Loucy (cell line): ENCODE measurements at regions not wholly inside any gene's neighbourhood (a gene's known extent, or its start where the extent isn't known, plus 50 kb on each side); places are given as distances from the start of the nearest gene placed in this dataset.

Source experiments
- H2AFZ ChIP-seq: fragments of 200-600 bp; sonication (generic); 2 replicates; pipeline ENCODE4 v1.6.0; 2016; ENCODE audit warnings: antibody characterized with exemption, mild to moderate bottlenecking, low read length, moderate library complexity
- H3F3A ChIP-seq: fragments of 200-600 bp; 2 replicates; pipeline ENCODE4 v1.6.0; 2016; ENCODE audit warnings: antibody characterized with exemption, low read depth, mild to moderate bottlenecking
- H3K27me3 ChIP-seq: fragments of 200-600 bp; sonication (generic); 2 replicates; pipeline ENCODE4 v1.6.1; 2014; ENCODE audit warnings: low read length, mild to moderate bottlenecking; ENCODE audit not compliant: insufficient read depth, poor library complexity, severe bottlenecking
- H3K36me3 ChIP-seq: fragments of 200-600 bp; sonication (generic); 2 replicates; pipeline ENCODE4 v1.6.1; 2016; ENCODE audit warnings: low read length; ENCODE audit not compliant: insufficient read depth
- H3K4me1 ChIP-seq: fragments of 200-600 bp; sonication (generic); 2 replicates; pipeline ENCODE4 v1.5.1; 2014; ENCODE audit warnings: low read length, mild to moderate bottlenecking; ENCODE audit not compliant: insufficient read depth, poor library complexity, severe bottlenecking
- H3K4me2 ChIP-seq: fragments of 200-600 bp; sonication (generic); 2 replicates; pipeline ENCODE4 v1.6.0; 2014; ENCODE audit warnings: antibody characterized with exemption, low read length, low read depth, mild to moderate bottlenecking; ENCODE audit not compliant: poor library complexity, severe bottlenecking
- H3K4me3 ChIP-seq: fragments of 200-600 bp; sonication (generic); 2 replicates; pipeline ENCODE4 v1.5.1; 2014; ENCODE audit warnings: low read length, mild to moderate bottlenecking, mixed read lengths; ENCODE audit not compliant: poor library complexity, severe bottlenecking
- H3K79me2 ChIP-seq: fragments of 200-600 bp; sonication (generic); 2 replicates; pipeline ENCODE4 v1.6.1; 2014; ENCODE audit warnings: low read length; ENCODE audit not compliant: insufficient read depth
- H3K9ac ChIP-seq: fragments of 200-600 bp; sonication (generic); 2 replicates; pipeline ENCODE4 v1.6.0; 2014; ENCODE audit warnings: mild to moderate bottlenecking, low read depth, low read length, moderate library complexity; ENCODE audit not compliant: poor library complexity, severe bottlenecking
- H3K9me2 ChIP-seq: fragments of 200-600 bp; sonication (generic); replicated peaks from 2 replicates; pipeline ENCODE4 v1.6.1; 2016; ENCODE audit warnings: low read depth, low read length, mixed read lengths
- H3K9me3 ChIP-seq: fragments of 200-600 bp; sonication (generic); 2 replicates; pipeline ENCODE4 v1.6.1; 2014; ENCODE audit warnings: mild to moderate bottlenecking, antibody characterized with exemption, low read length, low read depth; ENCODE audit not compliant: insufficient read depth
- H4K20me1 ChIP-seq: fragments of 200-600 bp; sonication (generic); 2 replicates; pipeline ENCODE4 v1.6.0; 2014; ENCODE audit warnings: antibody characterized with exemption, low read length, mild to moderate bottlenecking; ENCODE audit not compliant: insufficient read depth, poor library complexity, severe bottlenecking
- CTCF ChIP-seq: fragments of 200-600 bp; sonication (generic); conservative IDR thresholded peaks from 2 replicates; pipeline ENCODE4 v1.5.1; 2014; ENCODE audit warnings: mild to moderate bottlenecking, antibody characterized with exemption, low read length
- EZH2phosphoT487 ChIP-seq: fragments of 200-600 bp; IDR thresholded peaks from 2 replicates; pipeline ENCODE4 v1.6.1; 2018; ENCODE audit warnings: antibody characterized with exemption, mild to moderate bottlenecking, moderate library complexity, borderline replicate concordance

GRCh38 chr2:239640676-239641578 lies 240.1 kb upstream of the HDAC4 start:
- no peaks in the 10 kb centered on the region for H4K20me1 ChIP-seq
- H3K79me2 ChIP-seq: no peaks in the 10 kb centered on the region
- H3K4me1 ChIP-seq: no peaks in the 10 kb centered on the region
- H3F3A ChIP-seq: no peaks in the 10 kb centered on the region
- no peaks in the 10 kb centered on the region for H3K9me2 ChIP-seq
- no peak overlapping the region for H2AFZ ChIP-seq
- peaks cover 11% of the 10 kb centered on the region; the same call in 1 of the 2 replicates for H3K9me3 ChIP-seq
- no peak for TF ChIP-seq EZH2phosphoT487
- TF ChIP-seq CTCF: no peak
- H3K36me3 ChIP-seq: no peaks in the 10 kb centered on the region
- H3K4me3 ChIP-seq: no peak overlapping the region
- no peak overlapping the region for H3K4me2 ChIP-seq
- no peaks in the 10 kb centered on the region for H3K27me3 ChIP-seq
- H3K9ac ChIP-seq: no peak overlapping the region

- no peak overlapping the region for H3K4me2 ChIP-seq
- H3K27me3 ChIP-seq: no peaks in the 10 kb centered on the region
- H3K9me3 ChIP-seq: peaks cover 11% of the 10 kb centered on the region; the same call in 1 of the 2 replicates
- no peaks in the 10 kb centered on the region for H3K36me3 ChIP-seq
- no peak overlapping the region for H3K9ac ChIP-seq
- H3F3A ChIP-seq: no peaks in the 10 kb centered on the region
- no peak overlapping the region for H2AFZ ChIP-seq
- no peak overlapping the region for H3K4me3 ChIP-seq
- H4K20me1 ChIP-seq: no peaks in the 10 kb centered on the region
- no peaks in the 10 kb centered on the region for H3K9me2 ChIP-seq
- H3K79me2 ChIP-seq: no peaks in the 10 kb centered on the region
- H3K4me1 ChIP-seq: no peaks in the 10 kb centered on the region
- no peak for TF ChIP-seq EZH2phosphoT487
- TF ChIP-seq CTCF: no peak
Observed at GRCh38 chr2:239640210-239640609, 239.4 kb upstream of the HDAC4 start.

GRCh38 chr2:239639421-239640185 lies 238.8 kb upstream of the HDAC4 start:
- H3K9ac ChIP-seq: no peak overlapping the region
- H3K4me2 ChIP-seq: no peak overlapping the region
- H3K4me3 ChIP-seq: no peak overlapping the region
- H3K9me2 ChIP-seq: no peaks in the 10 kb centered on the region
- peaks cover 11% of the 10 kb centered on the region; the same call in 1 of the 2 replicates for H3K9me3 ChIP-seq
- no peaks in the 10 kb centered on the region for H3K27me3 ChIP-seq
- no peaks in the 10 kb centered on the region for H3F3A ChIP-seq
- H3K4me1 ChIP-seq: no peaks in the 10 kb centered on the region
- no peak for TF ChIP-seq CTCF
- TF ChIP-seq EZH2phosphoT487: no peak
- no peaks in the 10 kb centered on the region for H3K79me2 ChIP-seq
- no peaks in the 10 kb centered on the region for H3K36me3 ChIP-seq
- H4K20me1 ChIP-seq: no peaks in the 10 kb centered on the region
- H2AFZ ChIP-seq: no peak overlapping the region
